SK-N-DZ (cell line): ENCODE measurements at regions not wholly inside any gene's neighbourhood (a gene's known extent, or its start where the extent isn't known, plus 50 kb on each side); places are given as distances from the start of the nearest gene placed in this dataset.
"Not testable (repeated sequence)": the region's sequence is repeated elsewhere in the genome, so short reads cannot be mapped to it uniquely, and the experiment has no call there.

ENCODE experiments used
- DNase-seq: peaks from one replicate; pipeline ENCODE4 v3.0.0-alpha.2; 2015; ENCODE audit warnings: low spot score

GRCh38 chr5:164498438-164498837 lies 993.0 kb downstream of the MAT2B start:
- DNase-seq = no peak

GRCh38 chr5:164500856-164501255 lies 995.4 kb downstream of the MAT2B start:
- no peak for DNase-seq

GRCh38 chr5:164501344-164501743 lies 995.9 kb downstream of the MAT2B start:
- DNase-seq = no peak

- DNase-seq = peak; percentile 70
Observed at GRCh38 chr5:164504141-164504772, 998.8 kb downstream of the MAT2B start.

GRCh38 chr5:164505791-164506190 lies 1000.4 kb downstream of the MAT2B start:
- DNase-seq = peak; percentile 13

- no peak for DNase-seq
Observed at GRCh38 chr5:164518067-164518740, 1012.8 kb downstream of the MAT2B start.

- DNase-seq = no peak
Observed at GRCh38 chr5:164518741-164519080, 1013.3 kb downstream of the MAT2B start.

- DNase-seq = peak; percentile 74
Observed at GRCh38 chr5:164532235-164532900, 1026.9 kb downstream of the MAT2B start.

- not testable (repeated sequence) for DNase-seq
Observed at GRCh38 chr5:164533426-164533825, 1028.0 kb downstream of the MAT2B start.

GRCh38 chr5:164540174-164540573 lies 1034.8 kb downstream of the MAT2B start:
- DNase-seq = no peak

GRCh38 chr5:164545507-164545906 lies 1040.1 kb downstream of the MAT2B start:
- no peak for DNase-seq

GRCh38 chr5:164553851-164554250 lies 1048.4 kb downstream of the MAT2B start:
- DNase-seq = no peak

- no peak for DNase-seq
Observed at GRCh38 chr5:164555809-164556208, 1050.4 kb downstream of the MAT2B start.

- no peak for DNase-seq
Observed at GRCh38 chr5:164560216-164560615, 1054.8 kb downstream of the MAT2B start.

- peak; percentile 93 for DNase-seq
Observed at GRCh38 chr5:164561933-164562872, 1056.8 kb downstream of the MAT2B start.

GRCh38 chr5:164563370-164563769 lies 1058.0 kb downstream of the MAT2B start:
- DNase-seq = peak; percentile 43

- DNase-seq = no peak
Observed at GRCh38 chr5:164573397-164573796, 1068.0 kb downstream of the MAT2B start.

GRCh38 chr5:164577201-164577600 lies 1071.8 kb downstream of the MAT2B start:
- DNase-seq = no peak

GRCh38 chr5:164577742-164578141 lies 1072.3 kb downstream of the MAT2B start:
- DNase-seq = no peak

- peak; percentile 80 for DNase-seq
Observed at GRCh38 chr5:164578401-164578800, 1073.0 kb downstream of the MAT2B start.

GRCh38 chr5:164578911-164579310 lies 1073.5 kb downstream of the MAT2B start:
- peak; percentile 99 for DNase-seq

GRCh38 chr5:164580155-164580554 lies 1074.7 kb downstream of the MAT2B start:
- DNase-seq = no peak
